HG02870 (cell line): ENCODE measurements at regions not wholly inside any gene's neighbourhood (a gene's known extent, or its start where the extent isn't known, plus 50 kb on each side); places are given as distances from the start of the nearest gene placed in this dataset.

Source experiments
- ATAC-seq: cut with Tn5 transposase; IDR thresholded peaks from one replicate; pipeline ENCODE4 v1.9.1; 2021; ENCODE audit warnings: mild to moderate bottlenecking, moderate library complexity; ENCODE audit not compliant: unreplicated experiment

DNA sequence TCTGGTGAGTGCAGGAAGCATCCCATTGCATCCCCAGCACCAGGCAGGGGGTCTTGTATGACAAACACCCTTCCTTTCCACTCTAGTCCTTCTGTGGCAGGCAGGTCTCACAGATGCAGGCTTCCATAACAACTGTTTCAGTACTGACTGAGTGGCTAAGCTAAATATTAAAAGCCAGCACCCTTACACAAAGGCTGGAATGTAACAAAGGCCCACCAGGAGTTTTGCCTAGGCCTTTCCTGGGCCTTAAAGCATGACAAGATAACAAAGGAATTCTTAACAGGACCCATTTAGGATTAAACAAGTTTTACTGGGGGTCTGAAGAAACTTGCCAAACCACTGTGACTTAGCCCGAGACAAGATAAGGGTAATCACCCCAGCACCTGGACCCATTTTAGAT, 228.9 kb upstream of the RPL38 start:
- ATAC-seq, result no peak

DNA sequence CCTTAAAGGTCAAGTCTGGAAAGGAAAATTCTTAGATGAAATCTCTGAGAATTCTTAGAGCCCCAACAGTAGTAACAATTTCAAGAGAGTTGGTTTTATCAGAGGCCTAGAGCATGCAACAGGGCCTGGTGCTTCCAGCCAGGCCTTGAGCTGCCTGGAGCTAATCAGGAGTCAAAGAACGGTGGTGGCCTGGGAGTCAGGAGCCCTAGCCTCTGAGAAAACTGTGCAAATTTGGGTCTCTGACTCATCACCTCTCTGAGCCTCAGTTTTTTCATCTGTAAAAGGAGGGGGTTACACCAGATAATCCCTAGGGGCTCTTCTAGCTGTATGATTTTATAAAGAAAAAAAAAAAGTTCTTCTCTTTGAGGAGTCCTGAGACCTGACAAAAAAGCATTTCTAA, 227.3 kb upstream of the RPL38 start:
- no peak for ATAC-seq

DNA sequence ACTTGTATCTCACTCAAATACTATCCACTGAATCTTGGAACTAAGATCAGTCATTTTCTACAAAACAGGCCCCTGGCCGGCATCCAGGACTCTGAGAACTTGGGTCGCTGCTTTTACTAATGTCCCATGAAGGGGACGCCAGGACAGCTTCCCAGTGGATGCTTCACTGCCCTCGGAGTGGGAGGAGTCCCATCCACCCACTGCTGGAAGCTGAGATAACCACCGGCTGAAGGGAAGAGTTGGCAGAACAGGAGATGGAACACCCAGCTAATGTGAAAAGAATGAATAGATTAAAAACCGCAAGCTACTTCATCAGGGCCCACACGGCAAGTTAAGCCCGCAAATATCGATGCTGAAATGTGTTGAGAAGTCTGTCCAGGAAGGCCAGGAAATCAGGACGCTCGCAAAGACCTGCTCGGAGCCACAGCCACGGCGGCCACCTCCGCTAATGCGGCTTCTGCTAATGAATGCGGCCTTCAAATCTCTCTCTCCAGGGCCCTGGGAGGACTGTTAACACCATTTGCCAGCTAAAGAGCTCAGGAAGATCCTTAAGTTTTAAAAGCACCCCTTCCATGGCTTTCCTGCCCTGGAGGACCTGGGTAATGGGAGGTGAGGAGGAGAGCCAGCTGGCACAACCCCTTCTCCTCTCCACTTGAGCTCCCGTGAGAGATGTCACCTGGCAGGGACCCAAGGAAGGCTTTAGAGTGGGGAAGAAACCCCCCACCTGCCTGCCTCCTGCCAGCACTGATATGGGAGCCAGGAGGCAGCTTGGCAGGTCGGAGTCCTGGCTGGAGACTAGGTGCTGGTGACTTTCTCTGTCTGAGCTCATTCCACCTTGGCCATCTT, 226.6 kb upstream of the RPL38 start:
- no peak for ATAC-seq

DNA sequence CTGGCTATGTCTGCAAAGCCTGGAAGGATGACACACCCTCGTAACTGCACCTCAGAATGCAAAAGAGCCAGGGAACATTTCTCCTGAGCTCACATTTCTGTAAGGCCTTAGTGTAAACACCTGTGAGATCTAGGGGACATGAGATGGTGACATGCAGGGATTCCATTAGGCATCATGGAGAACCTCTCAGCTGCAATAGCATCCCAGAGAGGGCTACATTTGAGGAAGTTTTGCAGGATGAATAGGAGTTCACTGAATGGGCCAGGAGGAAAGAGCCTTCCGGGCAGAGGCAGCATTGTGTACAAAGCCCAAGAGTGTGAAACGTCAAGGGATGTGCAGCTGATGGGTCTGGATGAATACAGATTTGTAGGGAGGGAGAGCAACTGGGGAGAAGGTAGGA, 223.0 kb upstream of the RPL38 start:
- no peak for ATAC-seq

DNA sequence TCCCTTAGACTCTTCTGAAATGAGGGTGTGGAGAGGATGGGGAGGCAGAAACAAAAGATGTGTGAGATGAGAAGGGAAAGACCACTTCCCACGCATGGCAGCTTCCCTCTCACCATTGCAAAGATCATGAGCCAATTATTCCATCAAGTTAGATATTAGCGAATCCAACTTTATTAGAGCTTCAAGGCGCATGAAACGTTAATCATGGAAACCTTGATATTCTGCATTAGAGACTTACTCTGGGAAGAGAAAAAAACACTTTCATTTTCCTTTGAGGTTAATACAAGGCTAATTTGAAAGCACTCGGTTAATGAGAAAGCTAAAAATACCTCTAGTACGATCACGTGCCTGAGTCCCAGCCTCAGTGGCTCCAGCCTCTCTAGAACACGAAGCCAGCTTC, 220.6 kb upstream of the RPL38 start:
- no peak for ATAC-seq

DNA sequence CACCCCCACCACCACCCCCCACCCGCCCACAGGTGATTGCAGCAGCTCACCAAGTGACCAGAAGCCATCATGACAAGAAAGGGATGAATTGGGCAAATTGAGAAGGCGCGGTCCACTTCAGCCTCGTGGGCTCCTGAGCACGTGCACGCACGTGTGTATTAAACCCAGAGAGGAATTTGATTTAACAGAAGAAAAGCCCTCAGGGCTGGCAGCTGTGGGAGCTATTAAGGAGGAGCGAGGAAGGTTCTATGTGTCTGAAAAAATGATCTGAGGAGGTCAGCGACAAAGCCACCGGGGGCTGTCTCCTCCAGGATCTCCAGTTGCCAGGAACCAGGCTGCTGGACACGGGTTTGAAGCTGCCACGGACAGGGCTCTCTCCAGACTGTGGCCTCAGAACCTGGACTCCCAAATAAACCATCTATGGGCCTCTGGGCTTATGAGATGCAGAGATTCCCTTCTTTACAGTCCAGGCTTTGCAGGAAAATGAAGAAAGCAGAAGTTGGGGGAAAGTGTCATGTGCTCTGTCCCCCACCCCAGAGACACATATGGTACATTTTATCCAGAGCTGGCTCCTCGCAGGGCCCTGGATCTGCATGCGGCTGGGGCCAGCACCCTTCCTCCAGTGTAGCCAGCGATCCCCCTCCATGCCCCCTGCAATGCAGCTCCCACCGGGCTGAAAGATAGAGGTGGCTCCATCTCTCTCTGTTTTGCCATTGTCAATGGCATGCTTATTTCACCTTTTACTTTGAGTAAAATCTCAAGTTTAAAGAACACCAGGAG, 219.7 kb upstream of the RPL38 start:
- no peak for ATAC-seq

DNA sequence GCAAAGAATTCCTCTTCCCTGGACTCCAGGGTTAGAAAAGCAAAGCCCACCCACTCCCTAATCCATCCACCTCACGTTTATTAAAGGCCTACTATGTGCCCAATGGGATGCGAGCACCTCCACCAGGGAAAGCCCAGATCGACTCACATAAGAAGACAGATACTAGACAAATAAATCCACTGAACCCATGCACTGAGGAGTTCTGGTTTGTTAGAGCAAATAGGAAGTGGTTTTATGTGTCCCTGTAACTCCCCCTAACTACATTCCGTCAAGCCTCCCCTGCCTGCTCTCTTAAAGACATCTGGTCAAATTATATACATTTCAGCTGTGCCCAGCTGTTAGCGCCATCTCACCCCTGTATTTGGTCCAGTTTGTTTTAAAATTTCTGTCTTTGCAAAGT, 218.5 kb upstream of the RPL38 start:
- ATAC-seq, result no peak

DNA sequence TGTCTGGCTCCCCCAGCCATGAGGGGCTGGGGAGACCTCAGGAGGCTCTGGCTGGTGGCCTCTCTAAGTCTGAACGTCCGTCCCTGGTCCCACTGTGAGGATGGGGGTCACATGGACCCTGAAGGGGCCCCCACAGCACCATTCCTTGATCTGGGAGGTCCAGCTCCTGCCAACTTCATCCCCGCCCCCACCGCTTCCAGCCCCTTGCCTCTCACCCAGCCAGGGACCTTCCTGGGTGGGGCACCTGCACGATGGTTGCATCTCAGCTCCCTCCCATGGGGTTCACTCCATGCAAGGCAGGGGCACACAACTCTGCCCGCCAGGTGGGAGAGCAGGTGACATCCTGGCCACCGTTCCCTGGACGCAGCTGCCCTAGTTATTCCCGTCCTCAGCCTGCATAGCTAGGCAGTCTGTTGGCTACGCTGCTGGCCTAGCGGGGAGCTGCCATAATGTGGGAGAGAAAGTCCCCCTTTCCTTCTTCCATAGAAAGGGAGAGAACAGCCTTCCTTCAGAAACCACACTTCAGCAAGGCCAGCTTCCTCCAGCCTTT, 217.9 kb upstream of the RPL38 start:
- no peak for ATAC-seq

DNA sequence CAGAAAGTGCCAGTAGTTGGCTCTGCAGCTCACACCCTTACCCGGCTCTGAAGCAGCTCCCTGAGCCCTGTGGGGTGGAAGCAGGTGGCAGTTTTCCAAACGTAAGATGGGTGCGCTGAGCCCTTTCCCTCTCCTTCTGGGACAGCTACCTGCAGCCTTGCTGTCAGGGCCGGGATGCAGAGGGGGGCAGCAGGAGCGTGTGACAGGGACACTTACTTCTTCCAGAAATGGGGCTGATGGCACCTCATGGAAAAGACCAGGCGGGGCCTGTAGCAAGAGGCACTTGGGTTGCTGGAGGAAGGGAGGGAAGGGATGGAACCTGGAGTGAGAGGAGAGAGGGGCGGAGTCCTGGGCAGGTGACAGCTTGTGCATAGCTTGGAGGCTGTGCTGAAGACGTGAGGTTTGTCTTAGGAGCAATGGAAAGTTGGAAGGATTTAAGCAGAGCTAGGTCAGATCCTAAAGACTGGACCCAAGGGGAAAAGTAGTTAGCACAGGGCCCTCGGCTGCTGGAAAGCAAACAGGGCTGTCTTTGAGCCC, 216.8 kb upstream of the RPL38 start:
- no peak for ATAC-seq

DNA sequence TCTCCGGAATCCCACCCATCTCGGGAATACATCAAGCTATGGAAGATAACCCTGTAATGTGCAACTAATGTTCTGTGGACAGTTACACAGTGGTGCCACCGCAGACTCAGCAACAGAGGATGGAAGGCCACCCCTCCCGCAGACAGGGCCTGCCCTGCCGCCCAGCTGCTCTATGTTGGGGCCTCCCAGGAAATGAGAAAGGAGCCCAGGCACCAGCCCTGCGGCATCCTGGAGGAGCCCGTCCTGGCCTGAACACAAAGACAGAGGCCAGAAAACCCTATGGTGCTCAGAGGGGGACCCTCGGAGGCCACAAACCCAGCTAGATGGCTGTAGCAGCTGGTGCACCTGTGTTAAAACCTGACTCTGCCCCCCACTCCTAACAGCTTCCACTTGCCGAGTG, 216.1 kb upstream of the RPL38 start:
- no peak for ATAC-seq

DNA sequence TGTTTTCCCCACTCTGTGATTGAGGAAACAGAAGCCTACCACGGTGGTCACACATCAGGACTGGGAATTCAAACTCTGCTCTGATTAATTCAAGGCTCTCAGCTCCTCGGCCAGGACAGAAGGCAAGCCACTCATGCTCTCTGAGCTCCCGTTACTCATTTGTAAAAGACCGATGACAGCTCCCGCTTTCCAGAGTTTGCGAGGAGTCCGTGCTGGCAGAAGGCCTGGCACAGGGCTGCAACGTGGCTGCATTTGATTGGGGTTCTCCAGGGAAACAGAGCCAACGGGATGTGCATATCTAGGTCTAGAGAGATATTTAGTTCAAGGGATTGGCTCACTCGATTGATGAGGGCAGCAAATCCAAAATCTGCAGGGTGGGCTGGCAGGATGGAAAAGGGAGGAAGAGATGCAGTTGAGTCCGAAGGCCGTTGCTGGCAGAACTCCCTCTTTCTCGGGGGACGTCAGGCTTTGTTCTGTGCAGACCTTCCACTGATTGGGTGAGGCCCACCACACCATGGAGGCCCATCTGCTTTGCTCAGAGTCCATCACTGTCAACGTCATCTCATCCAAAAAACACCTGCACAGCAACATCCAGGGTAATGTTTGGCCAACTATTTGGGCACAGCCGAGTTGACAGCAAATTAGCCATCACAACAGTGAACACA, 215.5 kb upstream of the RPL38 start:
- ATAC-seq, result no peak

DNA sequence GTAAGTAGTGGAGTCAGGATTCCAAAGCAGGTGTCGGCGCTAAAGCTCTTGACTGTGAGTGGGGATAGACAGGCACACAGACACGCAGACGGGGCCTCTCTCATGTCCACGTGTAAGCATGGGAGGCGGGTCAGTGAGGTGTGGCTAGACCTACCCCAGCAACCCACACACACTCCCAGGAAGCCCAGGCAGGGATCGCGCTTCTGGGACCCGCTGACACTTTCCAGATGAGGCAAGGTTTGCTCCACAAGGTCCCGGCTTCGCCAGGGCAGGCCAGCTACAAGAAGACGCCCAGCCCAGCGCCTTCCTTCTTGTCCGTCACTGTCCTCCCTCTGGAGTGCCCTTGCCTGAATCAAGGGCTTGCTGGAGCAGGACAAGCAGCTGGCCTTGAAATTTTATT, 213.8 kb upstream of the RPL38 start:
- no peak for ATAC-seq

DNA sequence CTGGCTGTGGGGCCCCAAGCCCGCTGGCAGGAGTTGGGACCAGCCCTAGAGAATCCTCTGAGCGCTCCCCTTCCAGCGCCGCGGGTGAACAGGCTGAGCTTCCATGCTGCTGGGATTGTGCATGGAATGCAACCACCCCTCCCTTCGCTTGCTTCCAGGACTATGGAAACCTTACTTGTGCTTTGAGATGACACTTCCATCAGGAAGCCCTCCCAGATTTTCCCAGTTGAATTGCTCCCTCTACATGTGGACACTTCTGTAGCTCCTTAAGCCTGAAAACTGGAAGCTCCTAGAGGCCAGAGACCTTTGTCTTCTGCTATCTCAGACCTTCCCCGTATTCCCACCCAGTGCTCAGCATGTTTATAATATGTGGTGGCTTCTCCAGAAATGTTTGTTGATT, 213.2 kb upstream of the RPL38 start:
- no peak for ATAC-seq

DNA sequence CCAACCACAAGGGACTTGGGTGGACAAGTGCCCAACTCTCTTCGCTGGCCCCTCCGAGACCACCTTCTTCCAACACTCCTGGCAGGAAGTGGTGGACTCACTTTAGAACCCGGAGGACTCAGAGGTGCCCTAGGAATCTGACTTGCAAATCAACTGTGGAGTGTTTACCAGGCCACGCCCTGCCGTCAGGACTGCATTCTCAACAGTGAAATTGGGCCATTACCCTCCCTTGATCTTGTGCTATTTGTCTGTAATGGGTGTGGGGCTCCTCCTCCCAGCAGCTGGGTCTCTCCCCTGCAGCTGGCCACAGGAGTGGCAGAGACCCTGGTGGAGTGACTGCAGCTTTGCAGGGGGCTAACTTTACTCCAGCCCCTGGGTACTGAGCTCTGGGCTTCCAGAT, 212.2 kb upstream of the RPL38 start:
- ATAC-seq, result no peak

DNA sequence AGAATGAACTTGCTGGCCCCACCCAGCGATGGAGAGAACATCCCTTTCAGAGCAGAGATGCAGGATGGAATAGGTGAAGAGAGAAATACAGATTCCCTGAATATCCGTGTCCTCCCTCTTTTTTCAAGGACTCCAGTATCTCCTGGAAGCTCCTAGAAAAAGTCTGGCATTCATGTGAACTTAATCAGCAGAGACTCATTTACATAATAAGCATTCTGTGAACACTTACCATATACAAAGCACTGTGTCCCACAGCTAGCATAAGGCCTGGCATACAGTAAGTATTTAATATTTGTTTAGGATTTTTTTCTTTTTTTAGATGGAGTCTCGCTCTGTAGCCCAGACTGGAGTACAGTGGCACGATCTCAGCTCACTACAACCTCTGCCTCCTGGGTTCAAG, 208.5 kb upstream of the RPL38 start:
- ATAC-seq, result no peak

DNA sequence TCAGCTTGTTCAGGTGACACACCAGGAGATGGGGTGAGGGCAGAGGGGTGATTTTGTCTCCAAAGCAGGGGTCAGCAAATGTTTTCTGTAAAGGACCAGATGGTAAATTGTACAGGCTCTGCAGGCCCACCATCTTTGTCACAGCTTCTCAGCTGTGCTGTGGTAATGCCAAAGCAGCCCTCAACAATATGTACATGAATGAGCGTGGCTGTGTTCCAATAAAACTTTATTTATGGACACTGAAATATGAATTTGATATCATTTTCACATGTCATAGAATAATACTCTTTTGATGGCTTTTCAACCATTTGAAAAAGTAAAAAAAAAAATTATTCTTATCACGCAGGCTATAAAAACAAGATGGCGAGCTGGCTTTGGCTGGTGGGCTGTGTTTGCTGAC, 206.4 kb upstream of the RPL38 start:
- ATAC-seq, result no peak

DNA sequence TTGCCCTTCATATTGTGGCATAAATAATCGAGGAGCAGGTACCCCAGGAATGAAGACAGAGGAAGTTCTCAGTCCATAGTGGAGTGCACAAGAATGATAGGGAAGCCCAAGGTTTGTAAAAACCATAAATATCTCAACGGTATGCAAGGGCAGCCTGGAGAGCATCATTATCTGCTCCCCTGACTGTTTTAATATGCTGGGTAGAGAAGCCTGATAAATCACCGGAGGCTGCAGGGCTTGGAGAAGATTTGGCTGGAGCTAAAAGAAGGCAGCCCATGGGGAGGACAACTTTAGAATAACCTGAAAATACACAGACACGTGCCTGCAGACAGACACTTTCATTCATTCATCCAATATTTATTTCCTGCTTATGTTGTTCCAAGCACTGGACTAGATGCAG, 205.2 kb upstream of the RPL38 start:
- ATAC-seq, result no peak

DNA sequence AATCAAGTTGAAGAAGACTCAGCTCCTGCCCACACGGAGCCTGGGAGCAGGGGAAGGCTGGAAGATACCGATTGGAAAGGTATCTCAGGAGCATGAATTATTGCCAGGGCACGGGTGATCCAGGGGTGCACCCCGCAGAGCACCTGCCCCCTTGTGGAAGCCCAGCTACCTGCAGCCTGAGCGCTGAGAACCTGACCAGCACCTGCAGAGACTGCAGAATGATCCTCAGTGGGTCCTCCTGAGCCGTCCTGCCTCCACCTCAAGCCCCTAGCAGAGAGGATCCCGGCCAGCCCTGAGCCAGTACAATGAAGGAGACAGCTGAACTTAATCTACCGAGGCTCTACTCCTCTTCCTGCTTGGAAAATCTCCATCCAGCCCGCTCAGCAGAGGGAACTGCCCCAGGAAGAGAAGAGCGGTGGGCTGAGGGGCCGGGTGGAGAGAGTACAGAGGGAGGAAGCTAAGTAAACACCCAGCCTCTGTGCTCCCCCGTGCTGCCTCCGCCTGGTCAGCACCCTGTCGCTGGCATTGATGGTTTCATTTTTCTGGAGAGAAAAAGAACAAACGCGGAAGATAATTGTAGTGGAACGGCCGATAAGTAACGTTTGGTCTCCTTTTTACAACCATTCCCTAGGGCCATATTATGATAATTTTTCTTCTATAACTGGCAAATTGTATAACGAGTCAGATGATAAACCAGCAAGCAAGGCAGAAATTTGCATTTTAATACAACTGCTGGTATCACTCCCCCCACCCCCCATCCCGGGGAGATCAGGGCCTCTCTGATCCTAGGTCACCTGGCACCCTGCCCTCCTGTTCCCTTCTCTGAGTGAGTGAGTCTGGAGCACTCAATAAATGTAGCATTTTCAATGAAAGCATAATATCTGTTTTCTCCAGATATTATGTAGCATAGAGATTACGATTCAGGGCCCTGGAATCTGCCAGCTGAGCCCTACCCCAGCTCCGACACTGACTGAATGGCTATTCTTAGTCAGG, 204.5 kb upstream of the RPL38 start:
- ATAC-seq, result no peak

DNA sequence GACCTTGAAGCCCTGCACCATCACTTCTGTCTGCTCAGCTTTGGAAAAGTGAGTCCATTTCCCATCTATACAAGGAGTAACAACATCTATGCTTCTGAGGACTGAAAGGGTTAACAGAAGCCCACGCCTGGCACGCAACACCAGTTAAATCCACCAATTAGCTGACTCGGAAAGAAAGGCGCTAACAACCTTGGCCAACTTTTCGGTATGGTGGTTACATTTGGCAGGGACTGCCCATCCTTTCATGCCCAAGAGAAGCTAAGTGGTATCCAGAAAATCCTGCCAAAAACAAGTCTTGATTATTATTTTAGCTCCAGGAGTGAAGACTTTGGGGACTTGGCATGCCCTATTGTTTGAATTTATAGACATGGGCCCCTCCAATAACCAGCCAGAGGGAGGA, 202.3 kb upstream of the RPL38 start:
- no peak for ATAC-seq

DNA sequence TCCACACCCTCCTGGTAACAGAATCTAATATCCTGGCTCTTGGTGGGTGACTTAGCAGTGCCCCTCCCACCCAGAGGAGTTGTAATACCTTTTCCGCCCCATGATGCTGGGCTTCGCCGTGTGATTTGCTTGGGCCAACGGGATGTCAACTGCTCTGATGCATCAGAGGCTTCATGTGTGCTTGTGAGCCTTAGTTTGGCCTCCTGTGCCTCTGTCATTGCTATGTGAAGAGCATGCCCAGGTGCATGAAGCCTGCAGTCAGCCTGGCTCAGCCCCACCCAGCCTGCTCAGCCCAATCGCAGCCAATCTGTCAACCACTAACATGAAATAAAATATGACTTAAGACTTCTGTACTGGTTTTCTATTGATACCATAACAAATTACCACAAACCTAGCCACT, 201.2 kb upstream of the RPL38 start:
- no peak for ATAC-seq
